ENCODE measurements at regions not wholly inside any gene's neighbourhood (a gene's known extent, or its start where the extent isn't known, plus 50 kb on each side); places are given as distances from the start of the nearest gene placed in this dataset.

GRCh38 chr12:98334768-98335167 is 180.6 kb upstream of the TMPO start:
- TF ChIP-seq CTCF (IDR thresholded peaks at IDR 0.05; ENCODE audit: insufficient read depth, low read length, missing control alignments): no peak
- DNase-seq (ENCODE audit: low read depth, low spot score): no peak
- ChIA-PET CTCF (no interaction called here), POLR2A (no interaction called here)
- H3K4me3 ChIP-seq (ENCODE audit: low read depth, low read length): no peak overlapping the region

GRCh38 chr12:98341026-98341425 is 174.4 kb upstream of the TMPO start:
- ChIA-PET POLR2A (no interaction called here), CTCF (no interaction called here)
- H3K4me3 ChIP-seq (ENCODE audit: low read depth, low read length): no peak overlapping the region
- no peak for TF ChIP-seq CTCF (IDR thresholded peaks at IDR 0.05; ENCODE audit: insufficient read depth, low read length, missing control alignments)
- no peak for DNase-seq (ENCODE audit: low read depth, low spot score)

- TF ChIP-seq CTCF (IDR thresholded peaks at IDR 0.05; ENCODE audit: insufficient read depth, low read length, missing control alignments): no peak
- POLR2A ChIA-PET: no interaction called here
- CTCF ChIA-PET: no interaction called here
- no peak overlapping the region for H3K4me3 ChIP-seq (ENCODE audit: low read depth, low read length)
- no peak for DNase-seq (ENCODE audit: low read depth, low spot score)
Measured at GRCh38 chr12:98341732-98342131, 173.7 kb upstream of the TMPO start.

GRCh38 chr12:98343002-98343567 is 172.3 kb upstream of the TMPO start:
- no peak for DNase-seq (ENCODE audit: low read depth, low spot score)
- CTCF ChIA-PET: no interaction called here
- POLR2A ChIA-PET: no interaction called here
- TF ChIP-seq CTCF (IDR thresholded peaks at IDR 0.05; ENCODE audit: insufficient read depth, low read length, missing control alignments): no peak
- no peak overlapping the region for H3K4me3 ChIP-seq (ENCODE audit: low read depth, low read length)

GRCh38 chr12:98344046-98344930 is 171.1 kb upstream of the TMPO start:
- ChIA-PET POLR2A (no interaction called here), CTCF (no interaction called here)
- DNase-seq (ENCODE audit: low read depth, low spot score): no peak
- H3K4me3 ChIP-seq (ENCODE audit: low read depth, low read length): no peak overlapping the region
- TF ChIP-seq CTCF (IDR thresholded peaks at IDR 0.05; ENCODE audit: insufficient read depth, low read length, missing control alignments): no peak

- ChIA-PET CTCF (no interaction called here), POLR2A (no interaction called here)
- no peak for DNase-seq (ENCODE audit: low read depth, low spot score)
- H3K4me3 ChIP-seq (ENCODE audit: low read depth, low read length): no peak overlapping the region
- no peak for TF ChIP-seq CTCF (IDR thresholded peaks at IDR 0.05; ENCODE audit: insufficient read depth, low read length, missing control alignments)
Measured at GRCh38 chr12:98345308-98345876, 170.0 kb upstream of the TMPO start.

Measured in AG04449 (cell line).